GM18505 (cell line): ENCODE measurements at regions not wholly inside any gene's neighbourhood (a gene's known extent, or its start where the extent isn't known, plus 50 kb on each side); places are given as distances from the start of the nearest gene placed in this dataset.

Experiments
- ATAC-seq: cut with Tn5 transposase; IDR thresholded peaks from one replicate; pipeline ENCODE4 v1.9.1; 2021; ENCODE audit not compliant: unreplicated experiment
- POLR2A ChIP-seq: IDR thresholded peaks from 4 replicates; pipeline ENCODE4 v1.6.1; 2011; ENCODE audit warnings: borderline replicate concordance; ENCODE audit not compliant: insufficient read depth, insufficient read length; ENCODE audit errors: extremely low read depth

DNA sequence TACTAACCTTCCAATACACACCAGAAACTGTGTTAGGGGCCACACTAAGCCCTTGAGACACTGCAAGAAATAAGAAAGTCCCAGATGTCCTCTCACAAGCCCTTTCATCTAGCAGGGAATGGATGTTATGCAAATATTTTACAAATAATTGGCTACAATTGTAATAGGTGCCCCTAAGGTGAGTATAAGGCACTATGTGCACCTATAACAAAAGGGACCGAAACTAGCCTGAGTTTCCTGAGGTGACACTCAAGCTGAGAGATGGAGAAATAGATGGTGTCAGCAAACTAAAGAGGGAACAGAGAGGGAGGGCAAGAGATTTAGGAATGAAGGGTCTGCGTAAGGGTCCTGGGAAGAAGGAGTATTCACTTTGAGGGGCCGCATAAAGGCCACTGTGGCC is 212.6 kb downstream of the TTC8 start:
- no peak for TF ChIP-seq POLR2A
- ATAC-seq = no peak

- no peak for ATAC-seq
- TF ChIP-seq POLR2A = no peak
Observed at GRCh38 chr14:89040080-89040459, 215.6 kb downstream of the TTC8 start.

DNA sequence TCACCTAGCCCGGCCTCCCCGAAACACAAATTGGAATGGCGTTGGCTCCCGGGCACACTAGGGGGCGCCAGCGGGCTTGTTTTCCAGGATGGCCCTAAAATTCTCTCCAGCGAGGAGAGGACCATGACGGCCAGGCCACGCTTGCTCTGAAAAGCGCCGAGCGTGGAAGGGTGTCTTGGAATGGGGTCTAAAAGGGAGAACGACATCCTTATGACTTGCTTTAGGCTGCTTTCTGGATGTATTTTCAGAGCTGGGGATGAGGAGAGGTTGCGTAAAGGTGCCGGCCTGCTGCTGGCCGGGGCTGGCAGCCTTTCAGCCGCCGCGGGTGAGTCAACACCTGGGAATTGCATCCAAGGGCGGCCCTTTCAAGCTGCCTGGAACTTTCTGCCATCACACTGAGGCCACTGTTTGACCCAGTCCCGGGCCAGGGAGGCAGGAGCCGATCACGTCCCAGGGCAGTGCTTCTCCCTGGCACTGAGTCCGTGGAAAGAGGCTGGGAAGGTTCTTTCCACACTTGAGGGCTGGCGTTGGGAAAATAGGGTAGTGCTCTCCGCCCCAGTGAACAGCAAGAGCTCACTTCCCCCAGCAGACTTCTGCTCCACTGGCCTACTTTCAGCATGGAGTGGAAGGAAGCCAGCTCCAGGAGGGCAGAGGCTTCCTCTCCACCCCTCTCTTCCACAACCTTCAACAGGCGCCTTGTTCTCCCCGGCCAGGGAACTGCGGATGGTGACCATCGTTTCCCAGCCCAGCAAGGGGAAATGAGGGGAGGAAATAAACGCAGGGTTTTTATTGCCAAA is 216.2 kb downstream of the TTC8 start:
- no peak for ATAC-seq
- no peak for TF ChIP-seq POLR2A

DNA sequence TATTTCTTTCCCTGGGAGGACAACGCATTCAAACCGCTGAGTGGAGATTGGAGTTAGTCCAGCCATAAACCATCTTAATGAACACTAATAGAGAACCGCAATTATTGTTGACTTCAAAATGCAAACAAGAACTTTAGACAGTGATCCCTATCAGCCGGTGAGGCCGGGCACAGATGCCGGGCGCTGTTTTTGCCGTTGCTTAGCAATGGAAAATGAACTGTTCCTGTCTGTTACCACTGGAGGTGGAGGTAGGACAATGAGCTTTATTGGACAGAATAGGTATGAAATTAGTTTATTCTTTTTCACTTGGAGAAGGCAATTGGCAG is 216.8 kb downstream of the TTC8 start:
- no peak for TF ChIP-seq POLR2A
- no peak for ATAC-seq

DNA sequence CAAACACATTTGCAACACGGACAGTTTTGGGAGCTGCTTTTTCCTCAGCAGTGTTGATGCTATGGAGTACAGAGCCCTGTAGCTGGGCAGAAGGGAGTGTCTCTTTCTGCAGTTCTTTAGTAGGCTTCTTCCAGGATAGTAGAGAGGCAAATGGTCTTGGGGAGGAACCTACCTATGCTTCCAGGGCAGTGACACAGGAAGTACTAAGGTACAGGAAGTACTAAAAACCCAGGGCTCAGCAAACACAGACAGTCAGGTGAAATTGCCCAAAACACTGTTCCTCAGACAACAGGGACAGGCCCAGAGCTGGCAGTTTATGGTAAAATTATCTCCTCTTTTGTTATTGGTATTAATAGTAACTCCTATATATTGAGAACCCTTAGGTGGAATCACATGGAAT is 217.6 kb downstream of the TTC8 start:
- TF ChIP-seq POLR2A = no peak

GRCh38 chr14:89053303-89053702 is 228.9 kb downstream of the TTC8 start:
- ATAC-seq = no peak

More for the DNA sequence above, 217.6 kb downstream of the TTC8 start:
- ATAC-seq = no peak

DNA sequence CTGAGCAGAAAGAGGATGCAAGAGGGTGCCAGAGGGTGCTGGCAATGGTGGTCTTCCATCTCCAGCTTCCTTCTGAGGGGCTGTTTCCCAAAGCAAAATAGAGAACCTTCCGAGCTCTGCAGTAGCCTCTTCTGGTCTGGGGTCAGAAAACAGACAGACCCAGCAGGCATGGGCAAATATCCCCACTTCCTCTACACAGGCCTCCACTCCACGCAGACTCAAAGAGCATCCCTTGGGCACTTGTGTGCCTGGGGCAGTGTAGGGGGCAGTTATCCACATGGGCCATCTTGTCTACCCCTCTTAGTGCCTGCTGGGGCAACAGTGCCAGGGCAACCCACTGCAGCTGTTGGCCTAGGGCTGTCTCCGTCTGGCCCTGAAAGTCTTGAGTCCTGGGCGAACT is 231.9 kb downstream of the TTC8 start:
- no peak for ATAC-seq
- TF ChIP-seq POLR2A = no peak

More at GRCh38 chr14:89053303-89053702, 228.9 kb downstream of the TTC8 start:
- no peak for TF ChIP-seq POLR2A

GRCh38 chr14:89058697-89059096 is 234.2 kb downstream of the TTC8 start:
- no peak for ATAC-seq
- no peak for TF ChIP-seq POLR2A

DNA sequence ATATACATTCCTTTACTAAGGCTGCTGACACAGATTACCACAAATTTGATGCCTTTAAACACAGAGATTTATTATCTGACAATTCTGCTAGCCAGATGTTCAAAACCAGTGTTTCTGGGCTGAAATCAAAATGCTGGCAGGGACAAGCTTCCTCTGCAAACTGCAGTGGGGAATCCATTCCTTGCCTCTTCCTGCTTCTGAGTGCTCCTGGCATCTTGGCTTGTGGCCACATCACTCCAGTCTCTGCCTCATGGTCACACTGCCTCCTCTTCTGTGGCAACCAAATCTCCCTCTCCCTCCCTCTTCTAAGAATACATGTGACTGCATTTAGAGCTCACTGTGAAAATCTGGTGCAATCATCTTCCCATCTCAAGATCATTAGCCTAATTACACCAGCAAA is 235.7 kb downstream of the TTC8 start:
- ATAC-seq = no peak
- no peak for TF ChIP-seq POLR2A

GRCh38 chr14:89061696-89062095 is 237.2 kb downstream of the TTC8 start:
- no peak for TF ChIP-seq POLR2A
- ATAC-seq = no peak

DNA sequence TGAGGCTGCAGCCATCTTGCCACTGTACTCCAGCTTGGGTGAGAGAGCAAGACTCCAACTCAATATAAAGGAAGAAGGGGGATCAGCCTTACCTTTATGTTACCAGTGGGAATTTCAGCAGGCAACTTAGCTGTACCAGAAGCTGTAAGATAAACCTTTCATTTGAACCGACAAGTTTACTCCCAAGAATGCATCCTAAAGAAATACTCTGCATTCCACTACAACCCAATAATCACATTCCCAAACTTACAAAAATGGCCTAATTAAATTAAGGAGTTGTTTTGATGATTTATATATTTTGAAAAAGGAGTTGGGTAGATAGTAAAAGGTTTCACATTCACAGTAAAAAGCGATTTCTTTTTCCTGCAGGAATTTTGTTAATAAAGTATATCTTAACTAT is 241.4 kb downstream of the TTC8 start:
- ATAC-seq = no peak
- no peak for TF ChIP-seq POLR2A

- no peak for ATAC-seq
- TF ChIP-seq POLR2A = no peak
Observed at GRCh38 chr14:89067293-89067972, 243.0 kb downstream of the TTC8 start.

DNA sequence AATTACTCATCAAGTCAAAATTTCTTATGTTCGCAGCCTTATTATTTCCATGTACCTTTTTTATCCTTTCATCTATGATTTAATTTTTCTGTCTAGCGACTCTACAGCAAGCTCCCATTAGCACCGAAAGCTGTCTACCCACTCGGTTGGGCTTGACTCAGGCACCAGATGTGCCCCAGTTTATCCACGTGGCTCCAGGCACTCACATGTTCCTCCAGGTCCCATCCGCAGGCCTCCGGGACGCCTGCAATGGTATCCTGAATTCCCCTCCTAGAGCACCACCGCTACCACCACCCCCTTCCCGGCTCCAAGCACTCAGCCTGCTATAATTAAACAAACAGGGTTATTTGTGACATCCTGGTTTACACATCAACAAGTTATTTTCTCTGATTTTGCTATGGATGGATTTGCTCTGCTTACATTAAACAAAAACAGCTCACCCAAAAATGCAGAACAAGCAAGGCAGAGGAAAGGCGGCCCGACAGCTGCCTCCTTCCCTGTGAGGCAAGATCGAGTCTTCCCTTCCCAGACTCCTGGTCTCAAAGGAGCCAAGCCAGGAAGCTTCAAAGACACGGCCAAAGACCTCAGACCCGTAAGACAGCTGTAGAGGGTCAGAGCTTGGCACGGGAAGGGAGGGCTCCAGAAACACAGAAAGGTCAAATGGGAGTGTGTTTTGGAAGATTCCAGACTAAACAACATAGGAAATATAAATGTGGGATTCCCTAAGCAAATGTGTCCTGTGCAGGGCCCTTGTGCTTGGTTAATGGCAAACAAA is 253.8 kb downstream of the TTC8 start:
- no peak for ATAC-seq

More for the DNA sequence above, 253.8 kb downstream of the TTC8 start:
- TF ChIP-seq POLR2A = no peak
